ENCODE measurements at regions not wholly inside any gene's neighbourhood (a gene's known extent, or its start where the extent isn't known, plus 50 kb on each side); places are given as distances from the start of the nearest gene placed in this dataset.
"Not testable (repeated sequence)": the region's sequence is repeated elsewhere in the genome, so short reads cannot be mapped to it uniquely, and the experiment has no call there.

GRCh38 chr10:53650794-53651193, 878.2 kb upstream of the MBL2 start:
- H3K9me2 ChIP-seq (ENCODE audit: insufficient read depth, low read length): no peaks in the 10 kb centered on the region
- H3K9me3 ChIP-seq (ENCODE audit: low read length): no peaks in the 10 kb centered on the region
- no peaks in the 10 kb centered on the region for H3K79me2 ChIP-seq (replicated peaks; ENCODE audit: insufficient read depth, low read length)
- H3K27ac ChIP-seq (ENCODE audit: low read length): no peak overlapping the region
- H3K4me3 ChIP-seq (ENCODE audit: low read length): no peak overlapping the region
- H3K36me3 ChIP-seq (ENCODE audit: insufficient read depth, low read length): no peaks in the 10 kb centered on the region
- H2AFZ ChIP-seq (ENCODE audit: low read depth, low read length): no peak overlapping the region
- no peak overlapping the region for H3K4me2 ChIP-seq (ENCODE audit: low read length)
- no peaks in the 10 kb centered on the region for H4K20me1 ChIP-seq (ENCODE audit: insufficient read depth)
- H3K9ac ChIP-seq (ENCODE audit: low read length): no peak overlapping the region
- H3K27me3 ChIP-seq (ENCODE audit: insufficient read depth, low read depth, low read length): no peaks in the 10 kb centered on the region
- TF ChIP-seq RAD21 (conservative IDR thresholded peaks at IDR 0.05) (no peak), POLR2AphosphoS5 (IDR thresholded peaks at IDR 0.05) (no peak), SMC3 (conservative IDR thresholded peaks at IDR 0.05; ENCODE audit: poor library complexity) (no peak), CTCF (IDR thresholded peaks at IDR 0.05; ENCODE audit: poor library complexity, severe bottlenecking) (no peak), EP300 (conservative IDR thresholded peaks at IDR 0.05; ENCODE audit: poor library complexity, severe bottlenecking) (no peak), MXI1 (conservative IDR thresholded peaks at IDR 0.05; ENCODE audit: poor library complexity, severe bottlenecking) (no peak), EZH2 (IDR thresholded peaks at IDR 0.05; ENCODE audit: borderline replicate concordance, insufficient read depth, low read length, poor library complexity, severe bottlenecking) (no peak), TAF1 (IDR thresholded peaks at IDR 0.05; ENCODE audit: low read depth) (no peak), REST (IDR thresholded peaks at IDR 0.05; ENCODE audit: borderline replicate concordance) (no peak)
- no peaks in the 10 kb centered on the region for H3F3A ChIP-seq (ENCODE audit: insufficient read depth, low read length, poor library complexity, severe bottlenecking)

GRCh38 chr10:53647221-53647620, 874.6 kb upstream of the MBL2 start:
- H3K9ac ChIP-seq (ENCODE audit: low read length): not testable (repeated sequence)

GRCh38 chr10:53646525-53646924, 873.9 kb upstream of the MBL2 start:
- Histone ChIP-seq H3K27ac (ENCODE audit: low read length) (no peak overlapping the region), H3K4me3 (ENCODE audit: low read length) (no peak overlapping the region), H3K9ac (ENCODE audit: low read length) (no peak overlapping the region), H3K27me3 (ENCODE audit: insufficient read depth, low read depth, low read length) (no peaks in the 10 kb centered on the region), H2AFZ (ENCODE audit: low read depth, low read length) (no peak overlapping the region), H3K36me3 (ENCODE audit: insufficient read depth, low read length) (no peaks in the 10 kb centered on the region), H3K9me2 (ENCODE audit: insufficient read depth, low read length) (no peaks in the 10 kb centered on the region), H3K9me3 (ENCODE audit: low read length) (no peaks in the 10 kb centered on the region), H3K79me2 (replicated peaks; ENCODE audit: insufficient read depth, low read length) (no peaks in the 10 kb centered on the region), H3F3A (ENCODE audit: insufficient read depth, low read length, poor library complexity, severe bottlenecking) (no peaks in the 10 kb centered on the region), H3K4me2 (ENCODE audit: low read length) (no peak overlapping the region), H4K20me1 (ENCODE audit: insufficient read depth) (no peaks in the 10 kb centered on the region)
- no peak for TF ChIP-seq MXI1 (conservative IDR thresholded peaks at IDR 0.05; ENCODE audit: poor library complexity, severe bottlenecking)
- no peak for TF ChIP-seq REST (IDR thresholded peaks at IDR 0.05; ENCODE audit: borderline replicate concordance)
- no peak for TF ChIP-seq EZH2 (IDR thresholded peaks at IDR 0.05; ENCODE audit: borderline replicate concordance, insufficient read depth, low read length, poor library complexity, severe bottlenecking)
- no peak for TF ChIP-seq CTCF (IDR thresholded peaks at IDR 0.05; ENCODE audit: poor library complexity, severe bottlenecking)
- no peak for TF ChIP-seq TAF1 (IDR thresholded peaks at IDR 0.05; ENCODE audit: low read depth)
- no peak for TF ChIP-seq SMC3 (conservative IDR thresholded peaks at IDR 0.05; ENCODE audit: poor library complexity)
- no peak for TF ChIP-seq EP300 (conservative IDR thresholded peaks at IDR 0.05; ENCODE audit: poor library complexity, severe bottlenecking)
- no peak for TF ChIP-seq RAD21 (conservative IDR thresholded peaks at IDR 0.05)
- no peak for TF ChIP-seq POLR2AphosphoS5 (IDR thresholded peaks at IDR 0.05)

More at GRCh38 chr10:53647221-53647620, 874.6 kb upstream of the MBL2 start:
- H3K79me2 ChIP-seq (replicated peaks; ENCODE audit: insufficient read depth, low read length); H2AFZ ChIP-seq (ENCODE audit: low read depth, low read length); H3K9me3 ChIP-seq (ENCODE audit: low read length); H3K4me3 ChIP-seq (ENCODE audit: low read length); H3F3A ChIP-seq (ENCODE audit: insufficient read depth, low read length, poor library complexity, severe bottlenecking); H4K20me1 ChIP-seq (ENCODE audit: insufficient read depth); H3K4me2 ChIP-seq (ENCODE audit: low read length); H3K27me3 ChIP-seq (ENCODE audit: insufficient read depth, low read depth, low read length); H3K9me2 ChIP-seq (ENCODE audit: insufficient read depth, low read length); H3K27ac ChIP-seq (ENCODE audit: low read length); H3K36me3 ChIP-seq (ENCODE audit: insufficient read depth, low read length): not testable (repeated sequence)
